DND-41 (cell line): ENCODE measurements at regions not wholly inside any gene's neighbourhood (a gene's known extent, or its start where the extent isn't known, plus 50 kb on each side); places are given as distances from the start of the nearest gene placed in this dataset.

Experiments used
- ATAC-seq: fragments of 200-7000 bp; cut with Tn5 transposase; 3 replicates; pipeline ENCODE4 v1.9.1; 2021; ENCODE audit warnings: low read depth; ENCODE audit not compliant: insufficient read depth
- DNase-seq: peaks from one replicate; pipeline ENCODE4 v3.0.0-alpha.2; 2020
- H2AFZ ChIP-seq: 2 replicates; pipeline ENCODE4 v1.6.0; 2012; ENCODE audit warnings: low read depth, low read length
- H3K27ac ChIP-seq: 2 replicates; pipeline ENCODE4 v1.5.1; 2012; ENCODE audit warnings: low read length, inconsistent platforms
- H3K27me3 ChIP-seq: fragments of 200-600 bp; sonication (generic); 2 replicates; pipeline ENCODE4 v1.6.0; 2012; ENCODE audit warnings: low read length, mild to moderate bottlenecking, inconsistent platforms; ENCODE audit not compliant: insufficient read depth, poor library complexity
- H3K36me3 ChIP-seq: 2 replicates; pipeline ENCODE4 v1.5.1; 2012; ENCODE audit warnings: low read length, inconsistent platforms; ENCODE audit not compliant: insufficient read depth
- H3K4me1 ChIP-seq: 2 replicates; pipeline ENCODE4 v1.5.1; 2012; ENCODE audit warnings: mild to moderate bottlenecking, low read length; ENCODE audit not compliant: insufficient read depth
- H3K4me2 ChIP-seq: 2 replicates; pipeline ENCODE4 v1.6.0; 2012; ENCODE audit warnings: mild to moderate bottlenecking, moderate library complexity, low read length, inconsistent platforms; ENCODE audit not compliant: insufficient read depth
- H3K4me3 ChIP-seq, 2 experiments: fragments of 200-600 bp in 1 of 2; shearing (Covaris generic) in 1 of 2; 2 replicates each; pipeline ENCODE4 v1.5.1; 2012 to 2016; ENCODE audit warnings: inconsistent platforms in 2 of 2, low read length in 2 of 2, mild to moderate bottlenecking in 2 of 2, low read depth in 1 of 2, moderate library complexity in 1 of 2
- H3K79me2 ChIP-seq: 2 replicates; pipeline ENCODE4 v1.6.0; 2012; ENCODE audit warnings: low read length, inconsistent platforms; ENCODE audit not compliant: insufficient read depth
- H3K9ac ChIP-seq: 2 replicates; pipeline ENCODE4 v1.6.0; 2012; ENCODE audit warnings: low read depth, mild to moderate bottlenecking, inconsistent platforms, low read length, moderate library complexity
- H3K9me3 ChIP-seq: 2 replicates; pipeline ENCODE4 v1.5.1; 2012; ENCODE audit warnings: low read length, moderate library complexity, mild to moderate bottlenecking, inconsistent platforms; ENCODE audit not compliant: insufficient read depth, severe bottlenecking
- H4K20me1 ChIP-seq: 2 replicates; pipeline ENCODE4 v1.6.0; 2012; ENCODE audit warnings: low read length; ENCODE audit not compliant: insufficient read depth
- CTCF ChIP-seq: IDR thresholded peaks from 2 replicates; pipeline ENCODE4 v1.5.1; 2012; ENCODE audit warnings: borderline replicate concordance, low read length, moderate library complexity, mild to moderate bottlenecking; ENCODE audit not compliant: poor library complexity, severe bottlenecking; ENCODE audit errors: extremely low read depth
- EZH2 ChIP-seq: IDR thresholded peaks from 3 replicates; pipeline ENCODE4 v1.6.1; 2012; ENCODE audit warnings: borderline replicate concordance, low read depth, mild to moderate bottlenecking, moderate library complexity, low read length, inconsistent platforms; ENCODE audit not compliant: severe bottlenecking

GRCh38 chr4:136277741-136278140 lies 1254.6 kb downstream of the PCDH18 start:
- TF ChIP-seq CTCF (no peak), EZH2 (no peak)
- no peak overlapping the region for H3K4me2 ChIP-seq
- DNase-seq, result no peak
- no peaks in the 10 kb centered on the region for H3K27me3 ChIP-seq
- H3K4me3 ChIP-seq, result no peak overlapping the region
- no peaks in the 10 kb centered on the region for H3K36me3 ChIP-seq
- no peaks in the 10 kb centered on the region for H3K79me2 ChIP-seq
- no peaks in the 10 kb centered on the region for H3K4me1 ChIP-seq
- no peak overlapping the region for H2AFZ ChIP-seq
- no peak for ATAC-seq
- H3K27ac ChIP-seq, result no peak overlapping the region
- no peak overlapping the region for H3K9ac ChIP-seq
- H4K20me1 ChIP-seq, result no peaks in the 10 kb centered on the region
- no peaks in the 10 kb centered on the region for H3K9me3 ChIP-seq

GRCh38 chr4:136246876-136247275 lies 1285.4 kb downstream of the PCDH18 start:
- Histone ChIP-seq H3K36me3 (no peaks in the 10 kb centered on the region), H2AFZ (no peak overlapping the region), H3K27ac (no peak overlapping the region), H3K9me3 (no peaks in the 10 kb centered on the region), H3K4me1 (no peaks in the 10 kb centered on the region), H3K27me3 (no peaks in the 10 kb centered on the region), H3K9ac (no peak overlapping the region), H3K79me2 (no peaks in the 10 kb centered on the region), H4K20me1 (no peaks in the 10 kb centered on the region), H3K4me3 (no peak overlapping the region), H3K4me2 (no peak overlapping the region)
- DNase-seq, result no peak
- no peak for TF ChIP-seq CTCF
- TF ChIP-seq EZH2, result no peak
- no peak for ATAC-seq

DNA sequence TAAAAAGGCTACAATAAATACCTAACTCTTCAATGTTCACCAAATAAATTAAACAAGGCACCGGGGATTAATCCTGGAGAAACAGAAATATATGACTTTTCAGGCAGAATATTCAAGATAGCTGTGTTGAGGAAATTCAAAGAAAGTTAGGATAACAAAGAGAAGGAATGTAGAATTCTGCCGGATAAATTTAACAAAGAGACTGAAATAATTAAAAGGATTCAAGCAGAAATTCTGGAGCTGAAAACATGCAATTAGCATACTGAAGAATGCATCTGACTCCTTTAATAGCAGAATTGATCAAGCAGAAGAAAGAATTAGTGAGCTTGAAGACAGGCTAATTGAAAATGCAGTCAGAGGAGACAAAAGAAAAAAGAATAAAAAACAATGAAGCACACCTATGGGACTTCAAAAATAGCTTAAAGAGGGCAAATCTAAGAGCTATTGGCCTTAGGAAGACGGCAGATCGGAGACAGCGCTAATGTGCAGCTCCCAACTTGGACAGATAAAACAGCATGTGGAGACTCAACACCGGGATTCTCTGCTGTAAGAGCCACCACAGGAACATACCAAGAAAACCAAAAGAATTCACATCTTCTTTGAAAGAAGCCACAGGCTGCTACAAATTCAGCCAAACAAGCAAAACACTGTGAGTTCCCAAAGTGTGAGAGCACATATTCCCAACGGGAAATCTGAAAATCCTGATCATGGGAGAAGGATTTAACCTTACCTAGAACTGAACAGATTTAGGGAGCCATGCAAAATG lies 1290.9 kb downstream of the PCDH18 start:
- Histone ChIP-seq H4K20me1 (no peaks in the 10 kb centered on the region), H3K4me3 (no peak overlapping the region), H3K4me2 (no peak overlapping the region), H2AFZ (no peak overlapping the region), H3K27ac (no peak overlapping the region), H3K27me3 (no peaks in the 10 kb centered on the region), H3K9me3 (peaks cover 10% of the 10 kb centered on the region), H3K9ac (no peak overlapping the region), H3K79me2 (no peaks in the 10 kb centered on the region), H3K4me1 (no peaks in the 10 kb centered on the region), H3K36me3 (no peaks in the 10 kb centered on the region)
- DNase-seq (no peak), ATAC-seq (no peak)
- no peak for TF ChIP-seq EZH2

- no peak for DNase-seq
- no peaks in the 10 kb centered on the region for H3K36me3 ChIP-seq
- no peaks in the 10 kb centered on the region for H3K9me3 ChIP-seq
- TF ChIP-seq EZH2 (no peak), CTCF (no peak)
- no peak overlapping the region for H3K4me2 ChIP-seq
- H3K4me1 ChIP-seq, result no peaks in the 10 kb centered on the region
- H3K9ac ChIP-seq, result no peak overlapping the region
- H4K20me1 ChIP-seq, result no peaks in the 10 kb centered on the region
- H3K27ac ChIP-seq, result no peak overlapping the region
- ATAC-seq, result no peak
- H3K79me2 ChIP-seq, result no peaks in the 10 kb centered on the region
- H2AFZ ChIP-seq, result no peak overlapping the region
- H3K4me3 ChIP-seq, result no peak overlapping the region
- H3K27me3 ChIP-seq, result no peaks in the 10 kb centered on the region
Measured at GRCh38 chr4:136227315-136227714, 1305.0 kb downstream of the PCDH18 start.
